ENCODE measurements at regions not wholly inside any gene's neighbourhood (a gene's known extent, or its start where the extent isn't known, plus 50 kb on each side); places are given as distances from the start of the nearest gene placed in this dataset.
A peak's percentile ranks its signal among the peaks of the same experiment; 100 is the strongest.

DNA sequence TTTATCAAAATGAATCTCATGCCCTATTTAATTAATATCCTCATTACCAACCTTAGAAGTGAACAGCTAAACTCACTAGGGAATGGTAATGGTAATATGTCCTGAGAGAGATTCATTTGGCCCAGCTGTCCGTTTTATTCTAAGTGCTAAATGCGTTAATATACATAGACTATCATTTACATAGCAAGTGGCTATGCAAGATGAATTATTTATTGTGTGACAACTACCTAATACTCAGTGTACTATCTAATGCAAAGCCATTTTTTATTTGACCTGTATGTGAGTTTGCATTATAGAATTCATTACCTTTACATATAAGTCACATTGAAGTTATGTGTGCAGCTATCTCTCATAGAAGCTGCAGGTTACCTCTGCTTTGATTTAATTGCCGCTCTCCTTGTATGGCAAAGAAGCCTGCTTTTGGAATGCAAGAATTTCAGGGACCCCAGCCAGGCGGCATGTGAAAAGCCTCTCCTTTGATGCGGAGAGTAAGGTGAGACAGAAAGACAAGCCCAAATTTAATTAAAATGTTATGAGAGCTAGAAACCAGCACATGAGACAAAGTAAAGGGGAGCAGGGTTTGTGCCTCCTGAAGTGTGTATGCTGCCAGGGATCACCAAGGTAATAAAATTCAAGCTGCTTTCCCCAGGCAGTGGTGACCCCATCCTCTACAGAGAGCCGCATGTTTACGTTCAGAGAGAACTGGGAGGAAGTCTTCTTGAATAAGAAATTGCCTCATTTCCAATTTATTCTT lies 693.0 kb upstream of the MAP3K7 start:
- Histone ChIP-seq H3K9ac (ENCODE audit: insufficient read depth, low read length) (no peak overlapping the region), H3K27me3 (ENCODE audit: control insufficient read depth, insufficient read depth, low read length) (no peaks in the 10 kb centered on the region), H3K4me3 (replicated peaks in 1 of 4; ENCODE audit: control extremely low read depth in 1 of 4, insufficient read depth in 1 of 4, low read depth in 3 of 4, low read length in 4 of 4) (no peak overlapping the region), H3K79me2 (ENCODE audit: control insufficient read depth, insufficient read depth, low read length) (no peaks in the 10 kb centered on the region), H3K9me3 (ENCODE audit: control insufficient read depth, insufficient read depth, low read depth, low read length) (no peaks in the 10 kb centered on the region), H3K4me2 (ENCODE audit: extremely low read depth, insufficient read depth, low read length) (no peak overlapping the region), H2AFZ (ENCODE audit: low read length) (no peak overlapping the region), H4K20me1 (ENCODE audit: control insufficient read depth, extremely low read depth, insufficient read depth, low read length) (no peaks in the 10 kb centered on the region), H3K36me3 (ENCODE audit: control insufficient read depth, insufficient read depth, low read length) (no peaks in the 10 kb centered on the region), H3K4me1 (ENCODE audit: control insufficient read depth, extremely low read depth, insufficient read depth, low read length) (no peaks in the 10 kb centered on the region), H3K27ac (ENCODE audit: insufficient read depth, low read length) (no peak overlapping the region)
- TF ChIP-seq, protein P1, sequence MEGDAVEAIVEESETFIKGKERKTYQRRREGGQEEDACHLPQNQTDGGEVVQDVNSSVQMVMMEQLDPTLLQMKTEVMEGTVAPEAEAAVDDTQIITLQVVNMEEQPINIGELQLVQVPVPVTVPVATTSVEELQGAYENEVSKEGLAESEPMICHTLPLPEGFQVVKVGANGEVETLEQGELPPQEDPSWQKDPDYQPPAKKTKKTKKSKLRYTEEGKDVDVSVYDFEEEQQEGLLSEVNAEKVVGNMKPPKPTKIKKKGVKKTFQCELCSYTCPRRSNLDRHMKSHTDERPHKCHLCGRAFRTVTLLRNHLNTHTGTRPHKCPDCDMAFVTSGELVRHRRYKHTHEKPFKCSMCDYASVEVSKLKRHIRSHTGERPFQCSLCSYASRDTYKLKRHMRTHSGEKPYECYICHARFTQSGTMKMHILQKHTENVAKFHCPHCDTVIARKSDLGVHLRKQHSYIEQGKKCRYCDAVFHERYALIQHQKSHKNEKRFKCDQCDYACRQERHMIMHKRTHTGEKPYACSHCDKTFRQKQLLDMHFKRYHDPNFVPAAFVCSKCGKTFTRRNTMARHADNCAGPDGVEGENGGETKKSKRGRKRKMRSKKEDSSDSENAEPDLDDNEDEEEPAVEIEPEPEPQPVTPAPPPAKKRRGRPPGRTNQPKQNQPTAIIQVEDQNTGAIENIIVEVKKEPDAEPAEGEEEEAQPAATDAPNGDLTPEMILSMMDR (conservative IDR thresholded peaks at IDR 0.05 in 1 of 2, IDR thresholded peaks at IDR 0.05 in 1 of 2; ENCODE audit: low read depth in 1 of 2, low read length in 2 of 2) = no peak
- no peak for TF ChIP-seq EZH2 (IDR thresholded peaks at IDR 0.05; ENCODE audit: low read length, missing control alignments)
- DNase-seq (ENCODE audit: low read depth in 2 of 2) = no peak

DNA sequence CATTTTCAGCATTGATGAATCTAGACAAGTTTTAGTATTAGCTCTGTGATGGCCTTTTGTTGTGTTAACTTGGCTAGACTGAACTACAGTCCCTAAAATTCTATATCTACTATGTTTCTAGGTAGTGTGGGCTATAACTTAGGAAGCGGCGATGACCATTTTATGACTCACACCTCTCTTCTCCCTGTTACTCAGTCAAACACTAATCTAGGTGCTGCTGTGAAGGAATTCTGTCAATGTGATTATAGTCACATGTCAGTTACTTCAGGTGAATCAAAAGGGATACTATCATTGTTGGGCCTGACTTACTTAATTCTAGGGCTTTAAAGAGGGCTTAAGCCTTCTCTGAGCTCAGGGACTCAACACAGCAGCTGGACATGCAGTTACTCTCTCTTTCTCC lies 691.5 kb upstream of the MAP3K7 start:
- no peaks in the 10 kb centered on the region for H3K9me3 ChIP-seq (ENCODE audit: control insufficient read depth, insufficient read depth, low read depth, low read length)
- no peak overlapping the region for H2AFZ ChIP-seq (ENCODE audit: low read length)
- no peaks in the 10 kb centered on the region for H3K27me3 ChIP-seq (ENCODE audit: control insufficient read depth, insufficient read depth, low read length)
- no peaks in the 10 kb centered on the region for H3K36me3 ChIP-seq (ENCODE audit: control insufficient read depth, insufficient read depth, low read length)
- TF ChIP-seq EZH2 (IDR thresholded peaks at IDR 0.05; ENCODE audit: low read length, missing control alignments) = no peak
- TF ChIP-seq, protein P1 (conservative IDR thresholded peaks at IDR 0.05 in 1 of 2, IDR thresholded peaks at IDR 0.05 in 1 of 2; ENCODE audit: low read depth in 1 of 2, low read length in 2 of 2) = no peak
- H3K27ac ChIP-seq (ENCODE audit: insufficient read depth, low read length) = no peak overlapping the region
- no peaks in the 10 kb centered on the region for H3K79me2 ChIP-seq (ENCODE audit: control insufficient read depth, insufficient read depth, low read length)
- no peak overlapping the region for H3K4me3 ChIP-seq (replicated peaks in 1 of 4; ENCODE audit: control extremely low read depth in 1 of 4, insufficient read depth in 1 of 4, low read depth in 3 of 4, low read length in 4 of 4)
- no peaks in the 10 kb centered on the region for H3K4me1 ChIP-seq (ENCODE audit: control insufficient read depth, extremely low read depth, insufficient read depth, low read length)
- H3K9ac ChIP-seq (ENCODE audit: insufficient read depth, low read length) = no peak overlapping the region
- H4K20me1 ChIP-seq (ENCODE audit: control insufficient read depth, extremely low read depth, insufficient read depth, low read length) = no peaks in the 10 kb centered on the region
- DNase-seq (ENCODE audit: low read depth in 2 of 2) = no peak
- H3K4me2 ChIP-seq (ENCODE audit: extremely low read depth, insufficient read depth, low read length) = no peak overlapping the region

- Histone ChIP-seq H3K9me3 (ENCODE audit: control insufficient read depth, insufficient read depth, low read depth, low read length) (no peaks in the 10 kb centered on the region), H3K27ac (ENCODE audit: insufficient read depth, low read length) (no peak overlapping the region), H3K79me2 (ENCODE audit: control insufficient read depth, insufficient read depth, low read length) (no peaks in the 10 kb centered on the region), H4K20me1 (ENCODE audit: control insufficient read depth, extremely low read depth, insufficient read depth, low read length) (no peaks in the 10 kb centered on the region), H3K9ac (ENCODE audit: insufficient read depth, low read length) (no peak overlapping the region), H3K4me3 (replicated peaks in 1 of 4; ENCODE audit: control extremely low read depth in 1 of 4, insufficient read depth in 1 of 4, low read depth in 3 of 4, low read length in 4 of 4) (no peak overlapping the region), H3K27me3 (ENCODE audit: control insufficient read depth, insufficient read depth, low read length) (no peaks in the 10 kb centered on the region), H2AFZ (ENCODE audit: low read length) (no peak overlapping the region), H3K36me3 (ENCODE audit: control insufficient read depth, insufficient read depth, low read length) (no peaks in the 10 kb centered on the region), H3K4me1 (ENCODE audit: control insufficient read depth, extremely low read depth, insufficient read depth, low read length) (no peaks in the 10 kb centered on the region), H3K4me2 (ENCODE audit: extremely low read depth, insufficient read depth, low read length) (no peak overlapping the region)
- TF ChIP-seq EZH2 (IDR thresholded peaks at IDR 0.05; ENCODE audit: low read length, missing control alignments) = no peak
- TF ChIP-seq, protein P1 (conservative IDR thresholded peaks at IDR 0.05 in 1 of 2, IDR thresholded peaks at IDR 0.05 in 1 of 2; ENCODE audit: low read depth in 1 of 2, low read length in 2 of 2) = peak in 1 of 2 donors; percentile 45
- DNase-seq (ENCODE audit: low read depth in 2 of 2) = peak; percentile 27 to 50
Observed at GRCh38 chr6:91276315-91276714, 689.4 kb upstream of the MAP3K7 start.

All from fibroblast of lung (primary cell).